RWPE1 (cell line): ENCODE measurements at regions not wholly inside any gene's neighbourhood (a gene's known extent, or its start where the extent isn't known, plus 50 kb on each side); places are given as distances from the start of the nearest gene placed in this dataset.

Experiments
- CTCF ChIA-PET: fragments of 350-600 bp; sonication (Branson Sonifier 250); formaldehyde crosslinking; extraction: SDS; loops from one replicate; lab custom pipeline; 2021; lab: Yijun Ruan, JAX
- POLR2A ChIA-PET: fragments of 400-600 bp; formaldehyde crosslinking; extraction: SDS; loops from one replicate; lab custom pipeline; 2020; ENCODE audit warnings: antibody characterized with exemption; ENCODE audit not compliant: low non-redundant PET; lab: Yijun Ruan, JAX
- DNase-seq: peaks from one replicate; pipeline ENCODE4 v3.0.0; 2012; ENCODE audit warnings: low spot score
- H3K27ac ChIP-seq: fragments of 450-650 bp; 2 replicates; pipeline ENCODE4 v1.5.1; 2017
- CTCF ChIP-seq: fragments of 450-650 bp; conservative IDR thresholded peaks from 2 replicates; pipeline ENCODE4 v1.5.1; 2017; ENCODE audit warnings: low read depth, mild to moderate bottlenecking

GRCh38 chr5:165003283-165003682 is 1497.9 kb downstream of the MAT2B start:
- TF ChIP-seq CTCF = no peak
- no peak for DNase-seq
- ChIA-PET CTCF (no interaction called here), POLR2A (no interaction called here)
- H3K27ac ChIP-seq = no peak overlapping the region

DNA sequence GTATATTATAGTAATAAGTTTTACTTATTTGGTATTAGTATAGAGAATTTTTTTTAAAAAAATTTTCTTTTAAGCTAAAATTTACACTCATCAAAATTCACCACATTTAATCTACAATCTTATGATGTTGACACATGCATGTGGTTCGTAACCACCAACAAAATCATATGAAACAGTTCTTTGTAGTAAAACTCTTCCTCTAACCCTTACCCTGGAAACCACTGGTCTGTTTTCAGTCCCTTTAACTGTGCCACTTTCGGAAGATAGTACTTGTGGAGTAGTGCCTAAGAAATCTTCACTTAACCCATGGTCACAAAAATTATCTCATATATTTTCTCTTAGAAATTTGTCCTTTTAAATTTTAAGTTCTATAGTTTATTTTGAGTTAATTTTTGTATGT is 1498.8 kb downstream of the MAT2B start:
- no peak overlapping the region for H3K27ac ChIP-seq
- TF ChIP-seq CTCF = no peak
- ChIA-PET CTCF (no interaction called here), POLR2A (no interaction called here)
- DNase-seq = no peak

DNA sequence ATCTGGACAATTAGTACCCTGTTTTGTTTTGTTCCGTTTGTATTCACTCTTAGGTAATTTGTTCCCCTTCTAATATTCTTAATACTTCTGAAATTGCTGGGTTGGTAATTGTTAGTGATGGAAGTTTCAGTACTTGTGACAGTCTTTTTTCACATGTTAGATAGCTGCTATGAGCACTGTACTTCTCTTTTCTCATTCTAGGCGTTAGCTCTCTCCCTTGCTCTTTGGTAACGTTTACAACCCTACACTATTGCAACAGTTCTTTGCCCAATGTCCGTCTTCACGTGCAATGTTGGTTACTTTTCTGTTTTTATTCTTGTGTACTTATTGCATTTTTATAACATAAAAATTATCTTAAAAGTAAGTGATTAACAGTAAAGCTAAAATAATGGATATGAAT is 1509.0 kb downstream of the MAT2B start:
- CTCF ChIA-PET = interaction anchor here (0.6 to 0.7 kb wide), 2 partner anchors 73 to 1295 kb away, joined by 3 to 6 read pairs; no protein-coding TSS in a partner anchor
- H3K27ac ChIP-seq = no peak overlapping the region
- POLR2A ChIA-PET = no interaction called here
- no peak for TF ChIP-seq CTCF
- DNase-seq = no peak

- no peak for DNase-seq
- H3K27ac ChIP-seq = no peak overlapping the region
- CTCF ChIA-PET = no interaction called here
- TF ChIP-seq CTCF = no peak
- POLR2A ChIA-PET = no interaction called here
These were observed 1509.7 kb downstream of the MAT2B start for GRCh38 chr5:165015126-165015525.

- H3K27ac ChIP-seq = no peak overlapping the region
- POLR2A ChIA-PET = no interaction called here
- no peak for DNase-seq
- TF ChIP-seq CTCF = no peak
- CTCF ChIA-PET = no interaction called here
These were observed 1510.1 kb downstream of the MAT2B start for GRCh38 chr5:165015547-165015946.

DNA sequence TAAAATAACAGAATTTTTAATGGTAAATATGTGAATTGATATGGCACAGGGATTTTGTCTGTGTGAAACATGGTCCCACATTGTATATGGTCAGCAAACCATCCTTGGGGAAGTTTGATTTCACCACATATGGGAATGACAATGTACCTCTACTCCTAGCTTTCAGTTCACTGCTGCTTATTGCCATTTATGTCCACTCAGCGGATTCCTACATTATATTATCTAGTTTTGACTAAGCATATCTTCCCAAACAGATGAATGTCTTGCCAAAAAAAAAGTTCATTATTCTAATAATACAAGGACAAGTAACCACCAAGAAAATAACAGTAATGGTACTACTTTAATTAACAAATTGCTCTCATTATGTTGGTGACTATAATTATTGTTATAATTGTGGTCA is 1521.6 kb downstream of the MAT2B start:
- no peak for DNase-seq
- no peak for TF ChIP-seq CTCF
- POLR2A ChIA-PET = no interaction called here
- CTCF ChIA-PET = no interaction called here
- H3K27ac ChIP-seq = no peak overlapping the region

DNA sequence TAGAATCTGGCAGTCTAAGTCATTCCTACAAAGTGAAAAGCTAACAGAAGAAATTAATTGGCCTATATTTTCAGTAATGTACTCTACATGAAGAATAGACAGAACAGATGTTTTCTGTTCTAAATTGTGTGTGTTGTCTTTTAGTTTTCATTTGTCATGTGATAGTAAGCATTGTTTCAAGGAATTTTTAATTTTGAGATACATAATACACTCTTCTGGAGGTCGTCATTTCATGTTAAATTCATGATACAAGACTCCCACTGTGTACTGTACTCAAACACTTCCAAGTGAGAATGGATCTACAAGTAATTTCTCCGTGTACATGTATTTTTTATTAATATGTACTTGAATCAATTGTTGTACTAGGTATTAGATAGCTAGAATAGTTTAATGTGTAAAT is 1522.9 kb downstream of the MAT2B start:
- H3K27ac ChIP-seq = no peak overlapping the region
- no peak for DNase-seq
- CTCF ChIA-PET = no interaction called here
- POLR2A ChIA-PET = no interaction called here
- no peak for TF ChIP-seq CTCF
